GM23248 (cell line): ENCODE measurements at regions not wholly inside any gene's neighbourhood (a gene's known extent, or its start where the extent isn't known, plus 50 kb on each side); places are given as distances from the start of the nearest gene placed in this dataset.

Experiments used
- EZH2 ChIP-seq: fragments of 200-600 bp; sonication (generic); IDR thresholded peaks from 2 replicates; pipeline ENCODE4 v1.6.1; 2018; ENCODE audit warnings: antibody characterized with exemption, mild to moderate bottlenecking; ENCODE audit not compliant: insufficient read depth, poor library complexity, severe bottlenecking
- EZH2phosphoT487 ChIP-seq: fragments of 200-600 bp; sonication (generic); IDR thresholded peaks from 2 replicates; pipeline ENCODE4 v1.6.1; 2018; ENCODE audit warnings: antibody characterized with exemption, moderate library complexity, mild to moderate bottlenecking, low read depth; ENCODE audit not compliant: insufficient read depth

DNA sequence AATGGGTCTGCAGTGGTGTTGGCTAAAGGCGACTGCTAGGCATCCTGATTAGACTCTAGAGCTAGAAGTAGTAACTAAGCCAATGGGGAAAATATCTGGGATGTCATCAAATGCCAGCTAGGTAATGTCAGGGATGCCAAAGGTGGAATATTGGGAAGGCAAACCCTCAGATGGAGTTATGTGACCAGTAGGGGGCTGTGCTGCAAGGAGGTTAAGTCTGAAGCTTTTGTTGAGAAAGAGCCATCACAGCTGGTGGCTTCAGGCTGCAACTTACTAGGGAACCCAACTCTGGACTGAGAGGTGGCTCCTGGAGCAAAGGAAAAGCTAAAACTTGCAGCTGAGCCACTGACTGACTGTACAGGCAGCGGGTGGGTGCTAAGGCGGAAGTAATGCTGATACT, 576.9 kb upstream of the GHITM start:
- TF ChIP-seq EZH2 (no peak), EZH2phosphoT487 (no peak)
